ENCODE measurements at regions not wholly inside any gene's neighbourhood (a gene's known extent, or its start where the extent isn't known, plus 50 kb on each side); places are given as distances from the start of the nearest gene placed in this dataset.

DNA sequence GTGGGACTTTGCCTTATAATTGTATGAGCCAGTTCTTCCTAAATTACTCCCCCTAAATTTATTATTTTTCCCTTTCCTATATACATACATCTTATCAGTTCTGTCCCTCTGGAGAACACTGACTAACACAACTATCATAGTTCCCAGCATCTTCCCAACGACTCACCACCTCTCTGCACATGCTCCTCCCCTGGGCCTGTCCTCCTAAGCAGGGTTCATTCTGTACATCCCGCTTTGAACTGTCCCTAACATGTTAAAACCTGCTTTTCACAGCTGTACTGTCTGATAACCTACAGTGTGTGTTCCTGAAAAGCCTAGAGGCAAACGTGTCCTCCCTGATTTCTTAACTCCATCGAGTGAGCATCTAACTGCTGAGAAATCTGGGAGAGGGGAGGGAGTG, 141.7 kb downstream of the EFNB2 start:
- TF ChIP-seq, protein P1, sequence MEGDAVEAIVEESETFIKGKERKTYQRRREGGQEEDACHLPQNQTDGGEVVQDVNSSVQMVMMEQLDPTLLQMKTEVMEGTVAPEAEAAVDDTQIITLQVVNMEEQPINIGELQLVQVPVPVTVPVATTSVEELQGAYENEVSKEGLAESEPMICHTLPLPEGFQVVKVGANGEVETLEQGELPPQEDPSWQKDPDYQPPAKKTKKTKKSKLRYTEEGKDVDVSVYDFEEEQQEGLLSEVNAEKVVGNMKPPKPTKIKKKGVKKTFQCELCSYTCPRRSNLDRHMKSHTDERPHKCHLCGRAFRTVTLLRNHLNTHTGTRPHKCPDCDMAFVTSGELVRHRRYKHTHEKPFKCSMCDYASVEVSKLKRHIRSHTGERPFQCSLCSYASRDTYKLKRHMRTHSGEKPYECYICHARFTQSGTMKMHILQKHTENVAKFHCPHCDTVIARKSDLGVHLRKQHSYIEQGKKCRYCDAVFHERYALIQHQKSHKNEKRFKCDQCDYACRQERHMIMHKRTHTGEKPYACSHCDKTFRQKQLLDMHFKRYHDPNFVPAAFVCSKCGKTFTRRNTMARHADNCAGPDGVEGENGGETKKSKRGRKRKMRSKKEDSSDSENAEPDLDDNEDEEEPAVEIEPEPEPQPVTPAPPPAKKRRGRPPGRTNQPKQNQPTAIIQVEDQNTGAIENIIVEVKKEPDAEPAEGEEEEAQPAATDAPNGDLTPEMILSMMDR (IDR thresholded peaks at IDR 0.05; ENCODE audit: control extremely low read depth in 1 of 3, insufficient read depth in 1 of 3, low read depth in 1 of 3, low read length in 3 of 3) = no peak
- TF ChIP-seq POLR2A (IDR thresholded peaks at IDR 0.05; ENCODE audit: control extremely low read depth in 1 of 2, low read depth in 2 of 2, low read length in 2 of 2) (no peak), ZNF274 (IDR thresholded peaks at IDR 0.05; ENCODE audit: borderline replicate concordance, extremely low read depth, low read length) (no peak), SP2 (IDR thresholded peaks at IDR 0.05; ENCODE audit: low read length) (no peak), MAFK (IDR thresholded peaks at IDR 0.05; ENCODE audit: low read depth, low read length) (no peak), CEBPB (IDR thresholded peaks at IDR 0.05; ENCODE audit: low read depth, low read length) (no peak), POLR2AphosphoS5 (IDR thresholded peaks at IDR 0.05; ENCODE audit: low read depth, low read length) (no peak), GABPA (IDR thresholded peaks at IDR 0.05; ENCODE audit: borderline replicate concordance, insufficient read depth, low read length) (no peak), KDM1A (IDR thresholded peaks at IDR 0.05; ENCODE audit: borderline replicate concordance, low read length) (no peak), ATF3 (IDR thresholded peaks at IDR 0.05; ENCODE audit: insufficient read depth, low read depth, low read length) (no peak), BRCA1 (IDR thresholded peaks at IDR 0.05; ENCODE audit: low read depth, low read length) (no peak), CHD2 (IDR thresholded peaks at IDR 0.05; ENCODE audit: low read length) (no peak)
